ENCODE measurements at regions not wholly inside any gene's neighbourhood (a gene's known extent, or its start where the extent isn't known, plus 50 kb on each side); places are given as distances from the start of the nearest gene placed in this dataset.

DNA sequence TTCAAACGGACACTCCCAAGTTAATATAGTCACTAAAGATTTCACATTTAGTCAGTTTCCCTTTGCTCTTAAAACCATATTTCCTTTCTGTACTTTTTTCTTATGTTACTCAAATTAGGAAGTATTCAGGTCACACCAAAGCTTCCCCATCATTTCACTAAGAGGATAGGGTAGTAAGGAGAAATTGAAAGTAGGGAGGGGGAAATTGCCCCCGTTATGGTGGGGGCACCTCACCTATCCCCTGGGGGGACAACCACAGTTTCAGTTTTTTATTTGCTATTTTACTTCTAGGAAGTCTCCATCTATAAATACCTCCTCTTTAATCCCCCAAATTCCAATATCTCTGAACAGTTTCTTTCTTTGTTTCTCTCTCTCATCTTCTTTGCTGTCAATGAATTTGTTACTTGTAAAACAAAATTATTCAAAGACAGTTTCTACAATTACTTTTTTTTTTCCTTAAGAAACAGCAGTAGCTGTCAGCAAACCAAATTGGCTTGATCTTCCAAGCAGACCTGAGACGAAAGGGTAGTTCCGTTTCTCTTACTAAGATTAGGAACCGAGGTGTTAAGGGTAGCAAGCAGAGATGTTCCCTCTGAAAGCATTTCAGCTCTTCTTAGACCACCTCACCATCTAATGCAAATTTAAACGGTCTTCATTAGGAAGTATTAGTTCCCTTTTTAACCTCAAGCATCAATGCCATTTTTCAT is 160.2 kb upstream of the KLF3 start:
- TF ChIP-seq POLR2A (IDR thresholded peaks at IDR 0.05) = no peak
- TF ChIP-seq, protein P1, sequence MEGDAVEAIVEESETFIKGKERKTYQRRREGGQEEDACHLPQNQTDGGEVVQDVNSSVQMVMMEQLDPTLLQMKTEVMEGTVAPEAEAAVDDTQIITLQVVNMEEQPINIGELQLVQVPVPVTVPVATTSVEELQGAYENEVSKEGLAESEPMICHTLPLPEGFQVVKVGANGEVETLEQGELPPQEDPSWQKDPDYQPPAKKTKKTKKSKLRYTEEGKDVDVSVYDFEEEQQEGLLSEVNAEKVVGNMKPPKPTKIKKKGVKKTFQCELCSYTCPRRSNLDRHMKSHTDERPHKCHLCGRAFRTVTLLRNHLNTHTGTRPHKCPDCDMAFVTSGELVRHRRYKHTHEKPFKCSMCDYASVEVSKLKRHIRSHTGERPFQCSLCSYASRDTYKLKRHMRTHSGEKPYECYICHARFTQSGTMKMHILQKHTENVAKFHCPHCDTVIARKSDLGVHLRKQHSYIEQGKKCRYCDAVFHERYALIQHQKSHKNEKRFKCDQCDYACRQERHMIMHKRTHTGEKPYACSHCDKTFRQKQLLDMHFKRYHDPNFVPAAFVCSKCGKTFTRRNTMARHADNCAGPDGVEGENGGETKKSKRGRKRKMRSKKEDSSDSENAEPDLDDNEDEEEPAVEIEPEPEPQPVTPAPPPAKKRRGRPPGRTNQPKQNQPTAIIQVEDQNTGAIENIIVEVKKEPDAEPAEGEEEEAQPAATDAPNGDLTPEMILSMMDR (IDR thresholded peaks at IDR 0.05) = no peak
